OCI-LY7 (cell line): ENCODE measurements at regions not wholly inside any gene's neighbourhood (a gene's known extent, or its start where the extent isn't known, plus 50 kb on each side); places are given as distances from the start of the nearest gene placed in this dataset.

Experiments used
- BruUV-seq: library from RNA; stranded (reverse); fragments of 400-500 nt; replicated peaks from 2 replicates; lab custom pipeline; 2021; lab: Mats Ljungman, UMichigan
- CTCF ChIA-PET: fragments of 300-600 bp; sonication (Branson Sonifier 250); formaldehyde crosslinking; loops from one replicate; lab custom pipeline; 2022; ENCODE audit warnings: antibody characterized with exemption; ENCODE audit not compliant: unreplicated experiment; lab: Charles Lee
- POLR2A ChIA-PET: fragments of 300-600 bp; sonication (Branson Sonifier 250); formaldehyde crosslinking; loops from one replicate; lab custom pipeline; 2022; ENCODE audit warnings: antibody characterized with exemption; lab: Charles Lee
- DNase-seq: peaks from one replicate; pipeline ENCODE4 v3.0.0-alpha.2; 2015; ENCODE audit warnings: low spot score
- H2AFZ ChIP-seq: fragments of 200-600 bp; sonication (generic), shearing (Covaris generic); 2 replicates; pipeline ENCODE4 v1.6.1; 2014; ENCODE audit warnings: mild to moderate bottlenecking, antibody characterized with exemption, low read length, moderate library complexity
- H3K27ac ChIP-seq: fragments of 200-600 bp; sonication (generic); 2 replicates; pipeline ENCODE4 v1.5.1; 2014; ENCODE audit warnings: mixed run types, low read depth, mild to moderate bottlenecking, moderate library complexity, low read length, inconsistent platforms; ENCODE audit not compliant: poor library complexity, severe bottlenecking
- H3K36me3 ChIP-seq: fragments of 200-600 bp; sonication (generic); 2 replicates; pipeline ENCODE4 v1.6.1; 2014; ENCODE audit warnings: mild to moderate bottlenecking, antibody characterized with exemption, low read length, moderate library complexity, mixed read lengths; ENCODE audit not compliant: insufficient read depth
- H3K4me1 ChIP-seq: fragments of 200-600 bp; sonication (generic); 2 replicates; pipeline ENCODE4 v1.5.1; 2014; ENCODE audit warnings: mild to moderate bottlenecking, low read length; ENCODE audit not compliant: insufficient read depth, poor library complexity, severe bottlenecking
- H3K4me2 ChIP-seq: fragments of 200-600 bp; sonication (generic); 2 replicates; pipeline ENCODE4 v1.6.1; 2014; ENCODE audit warnings: mild to moderate bottlenecking, low read length
- H3K4me3 ChIP-seq: fragments of 200-600 bp; sonication (generic); 2 replicates; pipeline ENCODE4 v1.5.1; 2014; ENCODE audit warnings: mild to moderate bottlenecking, low read depth, low read length; ENCODE audit not compliant: poor library complexity, severe bottlenecking
- H3K79me2 ChIP-seq: fragments of 200-600 bp; sonication (generic); 2 replicates; pipeline ENCODE4 v1.6.1; 2016; ENCODE audit warnings: low read depth, mild to moderate bottlenecking, low read length, moderate library complexity, mixed read lengths; ENCODE audit not compliant: insufficient read depth
- H3K9me2 ChIP-seq: fragments of 200-600 bp; sonication (generic); 2 replicates; pipeline ENCODE4 v1.6.1; 2016; ENCODE audit warnings: mild to moderate bottlenecking, low read length, mixed read lengths; ENCODE audit not compliant: insufficient read depth
- H3K9me3 ChIP-seq: fragments of 200-600 bp; sonication (generic); 2 replicates; pipeline ENCODE4 v1.6.1; 2014; ENCODE audit warnings: mild to moderate bottlenecking, mixed run types, low read length, mixed read lengths
- H4K20me1 ChIP-seq: fragments of 200-600 bp; sonication (generic); 2 replicates; pipeline ENCODE4 v1.6.1; 2014; ENCODE audit warnings: mild to moderate bottlenecking, antibody characterized with exemption, low read length, moderate library complexity, mixed read lengths; ENCODE audit not compliant: insufficient read depth
- CTCF ChIP-seq: fragments of 200-600 bp; sonication (generic); conservative IDR thresholded peaks from 2 replicates; pipeline ENCODE4 v1.5.1; 2014; ENCODE audit warnings: mild to moderate bottlenecking, antibody characterized with exemption, low read length, moderate library complexity, mixed read lengths
- EZH2phosphoT487 ChIP-seq: fragments of 200-600 bp; sonication (generic); IDR thresholded peaks from 2 replicates; pipeline ENCODE4 v1.6.1; 2018; ENCODE audit warnings: low read depth, borderline replicate concordance, mild to moderate bottlenecking, mixed run types, antibody characterized with exemption, low read length, moderate library complexity, mixed read lengths
- intact Hi-C: fragments of 100-400 bp; cut with micrococcal nuclease; formaldehyde crosslinking; loops from one replicate; pipeline ENCODE4 v1.10.0; 2022; ENCODE audit not compliant: unreplicated experiment

GRCh38 chr11:92790926-92791616 lies 178.4 kb upstream of the MTNR1B start:
- no peaks in the 10 kb centered on the region for H3K9me3 ChIP-seq
- H3K79me2 ChIP-seq: no peaks in the 10 kb centered on the region
- DNase-seq: no peak
- H3K4me3 ChIP-seq: no peak overlapping the region
- H3K4me1 ChIP-seq: no peaks in the 10 kb centered on the region
- ChIA-PET CTCF (no interaction called here), POLR2A (interaction anchor here (0.6 kb wide), 1 partner anchor 65 kb away, joined by 3 read pairs; no protein-coding TSS in a partner anchor)
- H3K9me2 ChIP-seq: no peaks in the 10 kb centered on the region
- H2AFZ ChIP-seq: no peak overlapping the region
- no TSS peak for BruUV-seq
- H3K4me2 ChIP-seq: no peak overlapping the region
- H3K27ac ChIP-seq: no peak overlapping the region
- intact Hi-C loops: no loop called here
- TF ChIP-seq EZH2phosphoT487: no peak
- no peak for TF ChIP-seq CTCF
- H3K36me3 ChIP-seq: no peaks in the 10 kb centered on the region
- H4K20me1 ChIP-seq: no peaks in the 10 kb centered on the region

- intact Hi-C loops: no loop called here
- Histone ChIP-seq H3K4me3 (no peak overlapping the region), H3K79me2 (no peaks in the 10 kb centered on the region), H2AFZ (no peak overlapping the region), H3K27ac (no peak overlapping the region), H3K36me3 (no peaks in the 10 kb centered on the region), H4K20me1 (no peaks in the 10 kb centered on the region), H3K4me2 (no peak overlapping the region), H3K4me1 (no peaks in the 10 kb centered on the region), H3K9me3 (no peaks in the 10 kb centered on the region), H3K9me2 (no peaks in the 10 kb centered on the region)
- ChIA-PET CTCF (no interaction called here), POLR2A (no interaction called here)
- DNase-seq: no peak
- no TSS peak for BruUV-seq
- TF ChIP-seq CTCF: no peak
These were observed 177.6 kb upstream of the MTNR1B start for GRCh38 chr11:92791886-92792285.

- TF ChIP-seq EZH2phosphoT487: no peak
- no peak for TF ChIP-seq CTCF
- H3K9me3 ChIP-seq: no peaks in the 10 kb centered on the region
- H3K36me3 ChIP-seq: no peaks in the 10 kb centered on the region
- no peak for DNase-seq
- ChIA-PET CTCF (no interaction called here), POLR2A (no interaction called here)
- no TSS peak for BruUV-seq
- no peak overlapping the region for H3K4me3 ChIP-seq
- no peaks in the 10 kb centered on the region for H3K9me2 ChIP-seq
- H3K79me2 ChIP-seq: no peaks in the 10 kb centered on the region
- H3K4me2 ChIP-seq: no peak overlapping the region
- no peaks in the 10 kb centered on the region for H3K4me1 ChIP-seq
- no peaks in the 10 kb centered on the region for H4K20me1 ChIP-seq
- H3K27ac ChIP-seq: no peak overlapping the region
- H2AFZ ChIP-seq: no peak overlapping the region
- intact Hi-C loops: no loop called here
These were observed 176.3 kb upstream of the MTNR1B start for GRCh38 chr11:92793189-92793588.
